Heart left ventricle (tissue), 13 donors: ENCODE measurements at regions not wholly inside any gene's neighbourhood (a gene's known extent, or its start where the extent isn't known, plus 50 kb on each side); places are given as distances from the start of the nearest gene placed in this dataset.
"Not testable (repeated sequence)": the region's sequence is repeated elsewhere in the genome, so short reads cannot be mapped to it uniquely, and the experiment has no call there.

Experiments used
- CTCF ChIP-seq, 12 donors: fragments of 200-600 bp; sonication (generic) in 4 of 12; IDR thresholded peaks; one replicate each; pipeline versions ENCODE4 v1.5.0 to v1.8.0; 2018 to 2022; ENCODE audit warnings: antibody characterized with exemption in 12 of 12, mild to moderate bottlenecking in 5 of 12
- POLR2A ChIP-seq, 2 donors: fragments of 450-650 bp; IDR thresholded peaks; one replicate each; pipeline ENCODE4 v1.6.1; 2017; ENCODE audit warnings: antibody characterized with exemption in 2 of 2, mild to moderate bottlenecking in 2 of 2, moderate library complexity in 2 of 2
- donor health status: ischemic (EF 13 %, LVEDD 7.1; RV severe dilation, severe dysfunction).
- donor health status: DM: no; HTN: yes; CAD: no.
- donor health status: DM: no; HTN: no; CAD: no.
- donor health status: ischemic (EF 25% LVEDD 6.9; RV normal size, moderate dysfunction).
- donor health status: ischemic (EF 25% LVEDD 5.7; RV mildly dilated, moderate dysfunction).
- donor health status: ischemic (EF 35%, LVEDD 5.7; RV mildly dilated, moderate dysfunction).
- donor health status: nonischemic (EF 11% LVEDD 7.7; RV severe dilation, severe dysfunction).
- donor health status: DM: yes; HTN: yes; CAD: no.
- donor health status: PGD.
- donor health status: ischemic (EF 29% LVEDD 5.4; RV normal size, mild dysfunction).
- donor health status: nonischemic (EF 23%, LVEDD 6.1; RV moderate dilation, normal function).

- TF ChIP-seq CTCF, POLR2A (IDR thresholded peaks at IDR 0.05): not testable (repeated sequence)
These were observed 545.9 kb downstream of the PCDH7 start for GRCh38 chr4:31266094-31266493.
